KMS-11 (cell line): ENCODE measurements at regions not wholly inside any gene's neighbourhood (a gene's known extent, or its start where the extent isn't known, plus 50 kb on each side); places are given as distances from the start of the nearest gene placed in this dataset.

Source experiments
- H2AFZ ChIP-seq: fragments of 200-600 bp; sonication (generic); 2 replicates; pipeline ENCODE4 v1.6.1; 2016; ENCODE audit warnings: antibody characterized with exemption, mixed run types, low read depth
- H3K27ac ChIP-seq: fragments of 200-600 bp; sonication (generic); 2 replicates; pipeline ENCODE4 v1.6.1; 2016; ENCODE audit warnings: mild to moderate bottlenecking, mixed run types
- H3K27me3 ChIP-seq: fragments of 200-600 bp; sonication (generic); 2 replicates; pipeline ENCODE4 v1.6.1; 2017; ENCODE audit warnings: mild to moderate bottlenecking, low read depth, mixed run types, moderate library complexity; ENCODE audit not compliant: insufficient read depth
- H3K36me3 ChIP-seq: fragments of 200-600 bp; sonication (generic); 2 replicates; pipeline ENCODE4 v1.6.1; 2017; ENCODE audit warnings: mild to moderate bottlenecking, mixed run types; ENCODE audit not compliant: insufficient read depth
- H3K4me1 ChIP-seq: fragments of 200-600 bp; sonication (generic); 2 replicates; pipeline ENCODE4 v1.6.1; 2016; ENCODE audit warnings: mild to moderate bottlenecking, low read depth, mixed run types; ENCODE audit not compliant: poor library complexity, severe bottlenecking
- H3K4me2 ChIP-seq: fragments of 200-600 bp; sonication (generic); 2 replicates; pipeline ENCODE4 v1.7.0; 2016; ENCODE audit warnings: mild to moderate bottlenecking, mixed run types
- H3K4me3 ChIP-seq: fragments of 200-600 bp; sonication (generic); IDR thresholded peaks from 2 replicates; pipeline ENCODE4 v1.6.1; 2017; ENCODE audit warnings: low read depth, low read length, mixed read lengths; ENCODE audit not compliant: insufficient read depth
- H3K79me2 ChIP-seq: fragments of 200-600 bp; sonication (generic); 2 replicates; pipeline ENCODE4 v1.6.1; 2016; ENCODE audit warnings: low read depth, mixed run types; ENCODE audit not compliant: insufficient read depth
- H3K9ac ChIP-seq: fragments of 200-600 bp; sonication (generic); 2 replicates; pipeline ENCODE4 v1.6.1; 2016; ENCODE audit warnings: mild to moderate bottlenecking, mixed run types
- H4K20me1 ChIP-seq: fragments of 200-600 bp; sonication (generic); 2 replicates; pipeline ENCODE4 v1.6.1; 2016; ENCODE audit warnings: mild to moderate bottlenecking, mixed run types; ENCODE audit not compliant: insufficient read depth
- CTCF ChIP-seq: fragments of 200-600 bp; sonication (generic); conservative IDR thresholded peaks from 2 replicates; pipeline ENCODE4 v1.6.1; 2017; ENCODE audit warnings: low read depth, mild to moderate bottlenecking, antibody characterized with exemption, low read length, moderate library complexity, mixed read lengths

DNA sequence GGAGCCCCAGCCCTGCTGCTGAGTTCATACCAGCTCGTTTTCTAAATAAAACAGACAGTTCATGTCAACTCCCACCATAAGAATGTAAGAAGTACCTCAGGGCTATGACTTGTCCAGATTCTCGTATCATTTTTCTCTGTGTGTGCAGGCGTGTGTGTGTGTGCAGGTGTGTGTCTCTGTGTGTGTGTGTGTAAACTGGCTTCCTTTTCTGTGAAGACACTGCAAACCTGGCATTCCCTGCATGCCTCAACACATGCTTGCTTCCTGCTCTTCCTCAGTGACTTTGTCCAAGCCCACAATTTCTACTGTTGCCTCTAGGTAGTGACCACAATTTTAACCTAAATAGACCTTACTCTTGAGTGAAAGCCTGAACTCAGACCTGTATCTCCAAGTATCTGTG, 879.0 kb downstream of the SLC4A3 start:
- H3K4me3 ChIP-seq = no peak overlapping the region
- no peaks in the 10 kb centered on the region for H4K20me1 ChIP-seq
- H2AFZ ChIP-seq = no peak overlapping the region
- no peaks in the 10 kb centered on the region for H3K36me3 ChIP-seq
- no peaks in the 10 kb centered on the region for H3K79me2 ChIP-seq
- H3K27me3 ChIP-seq = no peaks in the 10 kb centered on the region
- no peak overlapping the region for H3K9ac ChIP-seq
- H3K27ac ChIP-seq = no peak overlapping the region
- TF ChIP-seq CTCF = no peak
- H3K4me2 ChIP-seq = no peak overlapping the region
- H3K4me1 ChIP-seq = no peaks in the 10 kb centered on the region

GRCh38 chr2:220509096-220509757, 881.8 kb downstream of the SLC4A3 start:
- H2AFZ ChIP-seq = no peak overlapping the region
- no peak for TF ChIP-seq CTCF
- no peaks in the 10 kb centered on the region for H3K27me3 ChIP-seq
- H3K4me2 ChIP-seq = no peak overlapping the region
- no peak overlapping the region for H3K4me3 ChIP-seq
- no peak overlapping the region for H3K9ac ChIP-seq
- H3K36me3 ChIP-seq = no peaks in the 10 kb centered on the region
- H4K20me1 ChIP-seq = no peaks in the 10 kb centered on the region
- no peak overlapping the region for H3K27ac ChIP-seq
- H3K79me2 ChIP-seq = no peaks in the 10 kb centered on the region
- no peaks in the 10 kb centered on the region for H3K4me1 ChIP-seq

DNA sequence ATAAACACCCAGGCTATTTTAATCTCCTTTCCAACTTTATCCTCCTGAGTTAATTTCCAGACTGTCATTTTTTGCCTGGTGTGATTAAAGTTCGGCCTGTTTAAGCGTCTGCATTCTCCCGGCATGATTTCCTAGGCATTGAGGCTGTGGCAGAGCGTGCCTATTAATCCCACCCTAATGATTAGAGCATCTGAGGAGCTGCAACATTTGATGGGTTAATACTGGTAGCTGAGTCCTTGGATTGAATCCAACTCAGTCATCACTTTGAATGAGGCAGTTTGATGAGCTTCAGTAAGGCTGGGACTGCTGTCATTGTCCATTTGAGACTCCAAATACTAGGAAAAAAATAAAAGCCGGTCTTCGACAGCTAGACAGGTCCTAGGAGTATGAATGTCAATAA, 882.5 kb downstream of the SLC4A3 start:
- Histone ChIP-seq H3K9ac (no peak overlapping the region), H3K36me3 (no peaks in the 10 kb centered on the region), H3K4me2 (no peak overlapping the region), H2AFZ (no peak overlapping the region), H3K79me2 (no peaks in the 10 kb centered on the region), H3K27me3 (no peaks in the 10 kb centered on the region), H3K4me1 (no peaks in the 10 kb centered on the region), H3K27ac (no peak overlapping the region), H4K20me1 (no peaks in the 10 kb centered on the region), H3K4me3 (no peak overlapping the region)
- TF ChIP-seq CTCF = no peak

GRCh38 chr2:220510668-220511067, 883.2 kb downstream of the SLC4A3 start:
- Histone ChIP-seq H3K4me1 (no peaks in the 10 kb centered on the region), H4K20me1 (no peaks in the 10 kb centered on the region), H3K27ac (no peak overlapping the region), H3K36me3 (no peaks in the 10 kb centered on the region), H3K27me3 (no peaks in the 10 kb centered on the region), H3K4me3 (no peak overlapping the region), H2AFZ (no peak overlapping the region), H3K4me2 (no peak overlapping the region), H3K9ac (no peak overlapping the region), H3K79me2 (no peaks in the 10 kb centered on the region)
- no peak for TF ChIP-seq CTCF
